ENCODE measurements at regions not wholly inside any gene's neighbourhood (a gene's known extent, or its start where the extent isn't known, plus 50 kb on each side); places are given as distances from the start of the nearest gene placed in this dataset.

GRCh38 chr5:60260658-60261057, 367.1 kb upstream of the PDE4D start:
- TF ChIP-seq CTCF (IDR thresholded peaks at IDR 0.05) (no peak), POLR2AphosphoS5 (IDR thresholded peaks at IDR 0.05) (no peak), POLR2A (IDR thresholded peaks at IDR 0.05; ENCODE audit: low read depth) (no peak), EP300 (IDR thresholded peaks at IDR 0.05) (no peak)
